NT2/D1 (cell line): ENCODE measurements at regions not wholly inside any gene's neighbourhood (a gene's known extent, or its start where the extent isn't known, plus 50 kb on each side); places are given as distances from the start of the nearest gene placed in this dataset.

ENCODE experiments used
- SUZ12 ChIP-seq: IDR thresholded peaks from 2 replicates; pipeline ENCODE4 v1.6.1; 2011; ENCODE audit not compliant: insufficient read length, insufficient read depth; ENCODE audit errors: extremely low read depth
- YY1 ChIP-seq: IDR thresholded peaks from 2 replicates; pipeline ENCODE4 v1.6.1; 2011; ENCODE audit not compliant: insufficient read length, insufficient read depth
- ZNF274 ChIP-seq: IDR thresholded peaks from 2 replicates; pipeline ENCODE4 v1.6.1; 2011; ENCODE audit warnings: mild to moderate bottlenecking, low read depth, low read length

GRCh38 chr1:195591917-195592672, 1016.1 kb downstream of the KCNT2 start:
- TF ChIP-seq SUZ12 (no peak), YY1 (no peak), ZNF274 (no peak)
